Heart left ventricle (tissue), 16 donors: ENCODE measurements at regions not wholly inside any gene's neighbourhood (a gene's known extent, or its start where the extent isn't known, plus 50 kb on each side); places are given as distances from the start of the nearest gene placed in this dataset.

ENCODE experiments used
- ATAC-seq, 4 donors: fragments of 200-7000 bp; cut with Tn5 transposase; one replicate each; pipeline ENCODE4 v1.9.1; 2020 to 2022; ENCODE audit warnings: moderate library complexity in 4 of 4, mild to moderate bottlenecking in 3 of 4, moderate number of reproducible peaks in 1 of 4
- DNase-seq, 5 donors: peaks; one replicate each; pipeline ENCODE4 v3.0.0-alpha.2; 2020
- H3K27ac ChIP-seq, 12 donors: fragments of 200-600 bp; sonication (generic) in 4 of 12; one replicate each; pipeline versions ENCODE4 v1.5.0 to v1.8.0; 2016 to 2022; ENCODE audit warnings: mild to moderate bottlenecking in 2 of 12
- H3K27me3 ChIP-seq, 9 donors: fragments of 200-600 bp; sonication (generic) in 2 of 9; one replicate each; pipeline versions ENCODE4 v1.5.1 to v1.8.0; 2016 to 2022; ENCODE audit warnings: mild to moderate bottlenecking in 3 of 9
- H3K36me3 ChIP-seq, 9 donors: fragments of 200-600 bp; sonication (generic) in 2 of 9; one replicate each; pipeline versions ENCODE4 v1.5.0 to v1.8.0; 2018 to 2022; ENCODE audit warnings: mild to moderate bottlenecking in 2 of 9
- H3K4me1 ChIP-seq, 12 donors: fragments of 200-600 bp; sonication (generic) in 4 of 12; one replicate each; pipeline versions ENCODE4 v1.5.0 to v1.8.0; 2016 to 2022; ENCODE audit warnings: mild to moderate bottlenecking in 3 of 12
- H3K4me3 ChIP-seq, 12 donors: fragments of 200-600 bp; sonication (generic) in 4 of 12; one replicate each; pipeline versions ENCODE4 v1.5.0 to v1.8.0; 2017 to 2022; ENCODE audit warnings: mild to moderate bottlenecking in 9 of 12, moderate library complexity in 4 of 12
- H3K9me3 ChIP-seq, 12 donors: fragments of 200-600 bp; sonication (generic) in 4 of 12; one replicate each; pipeline versions ENCODE4 v1.5.0 to v1.8.0; 2016 to 2022; ENCODE audit warnings: mild to moderate bottlenecking in 1 of 12
- POLR2A ChIP-seq, 2 donors: fragments of 450-650 bp; IDR thresholded peaks; one replicate each; pipeline ENCODE4 v1.6.1; 2017; ENCODE audit warnings: antibody characterized with exemption in 2 of 2, mild to moderate bottlenecking in 2 of 2, moderate library complexity in 2 of 2
- WGBS, 4 donors: extraction: QIAGEN DNeasy Blood & Tissue Kit in 2 of 4; methylation state at CpG; one replicate each; pipeline versions ENCODE4 v1.1.5 to v1.1.7; 2013 to 2018; 5-methylcytosine and 5-hydroxymethylcytosine counted together
- intact Hi-C, 10 donors: fragments of 100-400 bp; cut with DNase I; formaldehyde crosslinking; loops; one replicate each; pipeline versions ENCODE4 v1.11.1 to v1.14.2; 2022
- TF ChIP-seq, protein P1 (sequence below), 12 donors: fragments of 200-600 bp; sonication (generic) in 4 of 12; IDR thresholded peaks; one replicate each; pipeline versions ENCODE4 v1.5.0 to v1.8.0; 2018 to 2022; ENCODE audit warnings: antibody characterized with exemption in 12 of 12, mild to moderate bottlenecking in 5 of 12
- donor health status: ischemic (EF 13 %, LVEDD 7.1; RV severe dilation, severe dysfunction).
- donor health status: healthy with polysubstance abuse.
- donor health status: DM: no; HTN: yes; CAD: no.
- donor health status: DM: no; HTN: no; CAD: no.
- donor health status: ischemic (EF 25% LVEDD 6.9; RV normal size, moderate dysfunction).
- donor health status: ischemic (EF 25% LVEDD 5.7; RV mildly dilated, moderate dysfunction).
- donor health status: healthy.
- donor health status: DM: yes; HTN: yes; CAD: no.
- donor health status: ischemic (EF 35%, LVEDD 5.7; RV mildly dilated, moderate dysfunction).
- donor health status: nonischemic (EF 11% LVEDD 7.7; RV severe dilation, severe dysfunction).
- donor health status: DM: yes; HTN: yes; CAD: no.
- donor health status: PGD.
- donor health status: ischemic (EF 29% LVEDD 5.4; RV normal size, mild dysfunction).
- donor health status: nonischemic (EF 23%, LVEDD 6.1; RV moderate dilation, normal function).

- intact Hi-C loops: no loop called here
- H3K4me3 ChIP-seq: no peak overlapping the region
- TF ChIP-seq POLR2A (IDR thresholded peaks at IDR 0.05): no peak
- TF ChIP-seq, protein P1, sequence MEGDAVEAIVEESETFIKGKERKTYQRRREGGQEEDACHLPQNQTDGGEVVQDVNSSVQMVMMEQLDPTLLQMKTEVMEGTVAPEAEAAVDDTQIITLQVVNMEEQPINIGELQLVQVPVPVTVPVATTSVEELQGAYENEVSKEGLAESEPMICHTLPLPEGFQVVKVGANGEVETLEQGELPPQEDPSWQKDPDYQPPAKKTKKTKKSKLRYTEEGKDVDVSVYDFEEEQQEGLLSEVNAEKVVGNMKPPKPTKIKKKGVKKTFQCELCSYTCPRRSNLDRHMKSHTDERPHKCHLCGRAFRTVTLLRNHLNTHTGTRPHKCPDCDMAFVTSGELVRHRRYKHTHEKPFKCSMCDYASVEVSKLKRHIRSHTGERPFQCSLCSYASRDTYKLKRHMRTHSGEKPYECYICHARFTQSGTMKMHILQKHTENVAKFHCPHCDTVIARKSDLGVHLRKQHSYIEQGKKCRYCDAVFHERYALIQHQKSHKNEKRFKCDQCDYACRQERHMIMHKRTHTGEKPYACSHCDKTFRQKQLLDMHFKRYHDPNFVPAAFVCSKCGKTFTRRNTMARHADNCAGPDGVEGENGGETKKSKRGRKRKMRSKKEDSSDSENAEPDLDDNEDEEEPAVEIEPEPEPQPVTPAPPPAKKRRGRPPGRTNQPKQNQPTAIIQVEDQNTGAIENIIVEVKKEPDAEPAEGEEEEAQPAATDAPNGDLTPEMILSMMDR (IDR thresholded peaks at IDR 0.05): no peak
- H3K27me3 ChIP-seq: no peaks in the 10 kb centered on the region
- no peaks in the 10 kb centered on the region for H3K9me3 ChIP-seq
- H3K27ac ChIP-seq: peak overlapping the region in 1 of 12 donors; percentile 1
- no peak for DNase-seq
- no peak for ATAC-seq
- H3K4me1 ChIP-seq: peaks cover 0 to 54% (median 44%) of the 10 kb centered on the region in 12 donors
- H3K36me3 ChIP-seq: no peaks in the 10 kb centered on the region
- WGBS, 4 donors: 60 to 92% (median 83%) methylated on average over 1 of the region's 1 CpG
Observed at GRCh38 chr6:56760842-56761241, 118.2 kb upstream of the DST start.

DNA sequence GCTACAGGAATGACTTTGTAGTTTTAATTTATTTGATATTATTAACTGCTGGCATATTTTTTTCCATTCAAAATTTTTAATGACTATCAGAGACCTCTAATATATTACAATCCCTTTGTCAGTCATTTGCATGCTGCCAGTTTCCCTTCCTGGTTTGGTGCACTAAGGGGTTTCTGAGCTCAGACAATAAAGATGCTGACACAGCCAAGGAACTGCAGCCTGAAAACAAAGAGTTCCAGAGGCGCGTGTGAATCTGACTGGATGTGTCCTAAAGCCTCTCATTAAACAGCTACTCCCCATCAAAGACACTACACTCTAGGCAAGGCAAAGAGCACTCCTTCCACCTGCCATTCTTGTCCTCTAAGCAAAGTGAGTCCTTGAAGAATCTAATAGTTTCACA lies 116.8 kb upstream of the DST start:
- Histone ChIP-seq H3K4me1 (peaks cover 0 to 58% (median 46%) of the 10 kb centered on the region in 12 donors), H3K36me3 (no peaks in the 10 kb centered on the region), H3K9me3 (no peaks in the 10 kb centered on the region), H3K27ac (no peak overlapping the region), H3K27me3 (no peaks in the 10 kb centered on the region), H3K4me3 (no peak overlapping the region)
- no peak for TF ChIP-seq POLR2A (IDR thresholded peaks at IDR 0.05)
- TF ChIP-seq, protein P1 (IDR thresholded peaks at IDR 0.05): no peak
- no peak for DNase-seq
- no peak for ATAC-seq
- 40 to 58% (median 50%) methylated on average over 2 of the region's 2 CpGs for WGBS, 4 donors
- intact Hi-C loops: loop anchor here in 9 of 10 donors (5.0 kb wide), 4 partner anchors 47 to 122 kb away; no protein-coding TSS in a partner anchor

DNA sequence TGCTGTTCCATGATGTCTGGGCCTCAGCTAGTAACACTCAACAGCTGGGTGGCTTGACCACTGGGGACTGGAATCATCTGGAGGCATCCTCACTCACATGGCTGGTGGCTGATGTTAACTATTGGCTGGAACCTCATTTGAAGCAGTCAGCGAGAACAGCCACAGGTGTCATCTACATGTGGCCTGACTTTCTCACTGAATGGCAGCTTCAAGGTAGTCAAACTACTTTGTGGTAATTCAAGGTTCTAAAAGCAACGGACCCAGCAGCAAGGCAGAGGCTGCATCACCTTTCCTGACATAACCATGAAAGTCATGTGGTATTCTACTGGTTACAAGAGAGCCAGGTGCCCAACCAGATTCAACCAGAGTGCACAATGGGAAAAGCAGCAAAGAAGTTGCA lies 115.9 kb upstream of the DST start:
- 83 to 94% (median 87%) methylated on average over 2 of the region's 2 CpGs for WGBS, 4 donors
- no peaks in the 10 kb centered on the region for H3K9me3 ChIP-seq
- no peak for ATAC-seq
- TF ChIP-seq POLR2A (IDR thresholded peaks at IDR 0.05): no peak
- TF ChIP-seq, protein P1 (IDR thresholded peaks at IDR 0.05): no peak
- H3K4me1 ChIP-seq: peaks cover 0 to 60% (median 47%) of the 10 kb centered on the region in 12 donors
- no peaks in the 10 kb centered on the region for H3K27me3 ChIP-seq
- no peak for DNase-seq
- H3K36me3 ChIP-seq: no peaks in the 10 kb centered on the region
- H3K4me3 ChIP-seq: no peak overlapping the region
- H3K27ac ChIP-seq: peak overlapping the region in 2 of 12 donors; percentile 16 to 24
- intact Hi-C loops: loop anchor here in 9 of 10 donors (5.0 kb wide), 4 partner anchors 46 to 121 kb away; no protein-coding TSS in a partner anchor

DNA sequence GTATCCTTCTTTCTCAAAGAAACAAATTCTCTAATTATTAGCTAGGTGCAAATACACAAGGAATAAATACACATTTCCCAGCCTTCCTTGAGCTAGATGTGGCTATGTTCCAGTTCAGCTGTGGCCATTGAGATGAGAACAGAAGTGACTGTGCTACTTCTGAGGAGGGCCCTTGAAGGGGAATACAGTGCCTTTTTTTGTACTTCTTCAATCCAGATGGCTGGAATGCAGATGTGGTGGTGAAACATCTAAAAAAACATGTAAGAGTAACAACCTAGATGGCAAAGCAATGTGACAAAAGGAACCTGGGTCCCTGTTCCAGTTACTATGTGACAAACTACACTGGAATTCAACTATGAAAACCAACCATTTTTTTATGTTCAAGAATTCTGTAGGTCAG lies 115.4 kb upstream of the DST start:
- H3K36me3 ChIP-seq: no peaks in the 10 kb centered on the region
- no peak overlapping the region for H3K4me3 ChIP-seq
- no peak for TF ChIP-seq POLR2A (IDR thresholded peaks at IDR 0.05)
- TF ChIP-seq, protein P1 (IDR thresholded peaks at IDR 0.05): no peak
- intact Hi-C loops: loop anchor here in 9 of 10 donors (5.0 kb wide), 4 partner anchors 46 to 121 kb away; no protein-coding TSS in a partner anchor
- H3K27ac ChIP-seq: peak overlapping the region in 2 of 12 donors; percentile 16 to 24
- H3K27me3 ChIP-seq: no peaks in the 10 kb centered on the region
- DNase-seq: no peak
- peaks cover 0 to 64% (median 48%) of the 10 kb centered on the region in 12 donors for H3K4me1 ChIP-seq
- no peaks in the 10 kb centered on the region for H3K9me3 ChIP-seq
- ATAC-seq: no peak
